ENCODE measurements at regions not wholly inside any gene's neighbourhood (a gene's known extent, or its start where the extent isn't known, plus 50 kb on each side); places are given as distances from the start of the nearest gene placed in this dataset.

DNA sequence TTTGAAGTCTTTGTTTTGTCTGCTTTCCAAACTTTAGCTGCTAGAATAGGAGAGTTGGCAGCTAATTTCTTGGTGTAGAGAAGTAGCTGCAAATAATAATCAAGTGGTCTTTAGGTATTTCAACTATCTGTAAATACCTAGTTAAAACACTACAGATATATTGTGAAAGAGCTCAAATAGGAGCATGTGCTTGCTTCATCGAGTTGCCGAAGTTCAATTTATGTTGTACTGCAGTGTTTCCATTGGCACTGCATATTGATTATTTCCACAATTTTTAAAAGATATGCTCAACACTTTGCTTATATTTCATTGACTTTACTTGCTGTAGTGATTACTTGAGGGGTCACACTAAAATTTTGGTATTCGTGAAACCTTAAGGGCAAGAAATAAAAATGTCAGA, 131.6 kb upstream of the BMP4 start:
- Histone ChIP-seq H3K4me2 (no peak overlapping the region), H4K20me1 (ENCODE audit: insufficient read depth) (no peaks in the 10 kb centered on the region), H3K36me3 (ENCODE audit: insufficient read depth) (no peaks in the 10 kb centered on the region), H3K79me2 (ENCODE audit: insufficient read depth, low read depth) (no peaks in the 10 kb centered on the region), H3K4me3 (IDR thresholded peaks at IDR 0.05; ENCODE audit: insufficient read depth, low read depth, low read length) (no peak overlapping the region), H3K27ac (no peak overlapping the region), H3K9ac (no peak overlapping the region), H2AFZ (ENCODE audit: low read depth) (no peak overlapping the region), H3K27me3 (ENCODE audit: insufficient read depth, low read depth) (no peaks in the 10 kb centered on the region), H3K4me1 (ENCODE audit: low read depth, poor library complexity, severe bottlenecking) (no peaks in the 10 kb centered on the region)
- TF ChIP-seq, protein P1, sequence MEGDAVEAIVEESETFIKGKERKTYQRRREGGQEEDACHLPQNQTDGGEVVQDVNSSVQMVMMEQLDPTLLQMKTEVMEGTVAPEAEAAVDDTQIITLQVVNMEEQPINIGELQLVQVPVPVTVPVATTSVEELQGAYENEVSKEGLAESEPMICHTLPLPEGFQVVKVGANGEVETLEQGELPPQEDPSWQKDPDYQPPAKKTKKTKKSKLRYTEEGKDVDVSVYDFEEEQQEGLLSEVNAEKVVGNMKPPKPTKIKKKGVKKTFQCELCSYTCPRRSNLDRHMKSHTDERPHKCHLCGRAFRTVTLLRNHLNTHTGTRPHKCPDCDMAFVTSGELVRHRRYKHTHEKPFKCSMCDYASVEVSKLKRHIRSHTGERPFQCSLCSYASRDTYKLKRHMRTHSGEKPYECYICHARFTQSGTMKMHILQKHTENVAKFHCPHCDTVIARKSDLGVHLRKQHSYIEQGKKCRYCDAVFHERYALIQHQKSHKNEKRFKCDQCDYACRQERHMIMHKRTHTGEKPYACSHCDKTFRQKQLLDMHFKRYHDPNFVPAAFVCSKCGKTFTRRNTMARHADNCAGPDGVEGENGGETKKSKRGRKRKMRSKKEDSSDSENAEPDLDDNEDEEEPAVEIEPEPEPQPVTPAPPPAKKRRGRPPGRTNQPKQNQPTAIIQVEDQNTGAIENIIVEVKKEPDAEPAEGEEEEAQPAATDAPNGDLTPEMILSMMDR (conservative IDR thresholded peaks at IDR 0.05; ENCODE audit: low read depth, low read length): no peak

DNA sequence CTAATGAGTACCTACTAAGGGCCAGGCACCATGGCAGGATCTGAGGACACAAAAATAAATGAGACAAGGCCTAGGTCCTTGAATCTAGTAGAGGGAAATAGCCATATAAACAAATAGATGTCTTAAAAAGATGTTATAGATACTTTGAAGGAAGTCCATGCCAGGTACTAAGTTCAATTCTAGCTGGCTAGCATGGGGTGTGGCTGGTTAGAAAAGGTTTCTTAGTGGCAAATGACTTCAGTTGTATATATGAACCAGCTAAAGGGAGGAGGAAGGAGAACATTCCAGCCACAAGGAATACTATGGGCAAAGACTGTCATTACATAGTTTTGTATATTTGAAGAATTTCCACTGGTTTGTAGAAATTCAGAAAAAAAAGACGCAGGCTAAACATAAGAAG, 133.6 kb upstream of the BMP4 start:
- no peak overlapping the region for H2AFZ ChIP-seq (ENCODE audit: low read depth)
- no peak overlapping the region for H3K27ac ChIP-seq
- H3K27me3 ChIP-seq (ENCODE audit: insufficient read depth, low read depth): no peaks in the 10 kb centered on the region
- no peak overlapping the region for H3K9ac ChIP-seq
- H3K79me2 ChIP-seq (ENCODE audit: insufficient read depth, low read depth): no peaks in the 10 kb centered on the region
- TF ChIP-seq, protein P1 (conservative IDR thresholded peaks at IDR 0.05; ENCODE audit: low read depth, low read length): no peak
- no peak overlapping the region for H3K4me3 ChIP-seq (IDR thresholded peaks at IDR 0.05; ENCODE audit: insufficient read depth, low read depth, low read length)
- no peaks in the 10 kb centered on the region for H3K36me3 ChIP-seq (ENCODE audit: insufficient read depth)
- H4K20me1 ChIP-seq (ENCODE audit: insufficient read depth): no peaks in the 10 kb centered on the region
- H3K4me1 ChIP-seq (ENCODE audit: low read depth, poor library complexity, severe bottlenecking): no peaks in the 10 kb centered on the region
- no peak overlapping the region for H3K4me2 ChIP-seq

DNA sequence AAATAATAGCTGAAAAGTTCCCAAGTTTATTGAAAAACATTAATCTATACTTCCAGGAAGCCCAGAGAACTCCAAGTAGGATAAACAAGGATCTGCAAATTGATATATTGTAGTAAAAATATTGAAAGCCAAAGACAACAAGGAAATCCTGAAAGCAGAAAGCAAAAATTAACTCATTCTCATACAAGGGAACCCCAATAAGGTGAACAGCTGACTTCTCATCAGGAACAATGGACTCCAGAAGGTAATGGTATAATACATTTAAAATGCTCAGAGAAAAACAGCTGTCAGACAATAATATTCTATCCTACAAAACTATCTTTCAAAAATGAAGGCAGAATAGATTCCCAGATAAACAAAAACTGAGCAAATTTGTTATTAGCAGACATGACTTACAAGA, 138.1 kb upstream of the BMP4 start:
- no peaks in the 10 kb centered on the region for H3K4me1 ChIP-seq (ENCODE audit: low read depth, poor library complexity, severe bottlenecking)
- H3K36me3 ChIP-seq (ENCODE audit: insufficient read depth): no peaks in the 10 kb centered on the region
- H3K9ac ChIP-seq: no peak overlapping the region
- no peaks in the 10 kb centered on the region for H4K20me1 ChIP-seq (ENCODE audit: insufficient read depth)
- no peak overlapping the region for H2AFZ ChIP-seq (ENCODE audit: low read depth)
- H3K27me3 ChIP-seq (ENCODE audit: insufficient read depth, low read depth): no peaks in the 10 kb centered on the region
- H3K4me2 ChIP-seq: no peak overlapping the region
- no peak overlapping the region for H3K4me3 ChIP-seq (IDR thresholded peaks at IDR 0.05; ENCODE audit: insufficient read depth, low read depth, low read length)
- H3K79me2 ChIP-seq (ENCODE audit: insufficient read depth, low read depth): no peaks in the 10 kb centered on the region
- TF ChIP-seq, protein P1 (conservative IDR thresholded peaks at IDR 0.05; ENCODE audit: low read depth, low read length): no peak
- H3K27ac ChIP-seq: no peak overlapping the region

DNA sequence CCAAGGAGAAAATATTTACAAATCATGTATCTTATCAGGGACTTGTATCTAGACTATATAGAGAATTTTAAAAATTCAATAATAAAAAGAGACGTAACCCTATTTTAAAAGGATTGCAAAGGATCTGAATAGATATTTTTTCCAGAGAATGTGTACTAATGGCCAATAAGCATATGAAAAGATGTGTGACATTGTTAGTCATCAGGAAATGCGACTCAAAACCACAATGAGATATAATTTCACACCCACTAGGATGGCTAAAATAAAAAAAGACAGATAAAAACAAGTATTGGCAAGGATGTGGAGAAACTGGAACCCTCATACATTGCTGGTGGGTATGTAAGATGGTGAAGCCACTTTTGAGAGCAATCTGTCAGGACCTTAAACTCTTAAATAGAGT, 141.9 kb upstream of the BMP4 start:
- Histone ChIP-seq H3K79me2 (ENCODE audit: insufficient read depth, low read depth) (no peaks in the 10 kb centered on the region), H3K4me3 (IDR thresholded peaks at IDR 0.05; ENCODE audit: insufficient read depth, low read depth, low read length) (no peak overlapping the region), H3K36me3 (ENCODE audit: insufficient read depth) (no peaks in the 10 kb centered on the region), H3K4me1 (ENCODE audit: low read depth, poor library complexity, severe bottlenecking) (no peaks in the 10 kb centered on the region), H3K27ac (no peak overlapping the region), H3K9ac (no peak overlapping the region), H3K4me2 (no peak overlapping the region), H3K27me3 (ENCODE audit: insufficient read depth, low read depth) (no peaks in the 10 kb centered on the region), H2AFZ (ENCODE audit: low read depth) (no peak overlapping the region), H4K20me1 (ENCODE audit: insufficient read depth) (no peaks in the 10 kb centered on the region)
- TF ChIP-seq, protein P1 (conservative IDR thresholded peaks at IDR 0.05; ENCODE audit: low read depth, low read length): no peak

DNA sequence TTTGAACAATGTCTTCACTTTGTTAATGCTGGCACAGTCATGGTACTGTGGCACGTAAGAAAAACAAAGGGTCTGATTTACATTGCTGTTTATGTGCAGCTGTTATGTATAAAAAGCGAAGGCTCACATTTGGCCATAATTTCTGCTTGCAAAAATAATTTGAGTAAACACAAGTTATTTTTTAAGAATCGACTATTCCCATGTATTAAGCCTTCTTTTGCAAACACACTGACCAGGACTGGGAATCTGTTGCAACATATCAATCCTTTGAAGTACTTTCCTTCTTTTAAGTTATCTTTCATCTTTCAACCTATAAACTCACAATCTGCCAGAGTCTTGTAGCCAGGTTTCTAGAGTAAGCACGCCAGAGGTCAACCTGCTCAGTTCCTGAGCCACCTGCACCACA, 145.4 kb upstream of the BMP4 start:
- H3K4me2 ChIP-seq: no peak overlapping the region
- H3K4me1 ChIP-seq (ENCODE audit: low read depth, poor library complexity, severe bottlenecking): no peaks in the 10 kb centered on the region
- no peaks in the 10 kb centered on the region for H4K20me1 ChIP-seq (ENCODE audit: insufficient read depth)
- no peaks in the 10 kb centered on the region for H3K27me3 ChIP-seq (ENCODE audit: insufficient read depth, low read depth)
- no peak overlapping the region for H3K4me3 ChIP-seq (IDR thresholded peaks at IDR 0.05; ENCODE audit: insufficient read depth, low read depth, low read length)
- H3K36me3 ChIP-seq (ENCODE audit: insufficient read depth): no peaks in the 10 kb centered on the region
- no peak overlapping the region for H3K9ac ChIP-seq
- no peak overlapping the region for H2AFZ ChIP-seq (ENCODE audit: low read depth)
- TF ChIP-seq, protein P1 (conservative IDR thresholded peaks at IDR 0.05; ENCODE audit: low read depth, low read length): no peak
- no peaks in the 10 kb centered on the region for H3K79me2 ChIP-seq (ENCODE audit: insufficient read depth, low read depth)
- no peak overlapping the region for H3K27ac ChIP-seq

All from KMS-11 (cell line).